ENCODE measurements at regions not wholly inside any gene's neighbourhood (a gene's known extent, or its start where the extent isn't known, plus 50 kb on each side); places are given as distances from the start of the nearest gene placed in this dataset.

- TF ChIP-seq CTCF (IDR thresholded peaks at IDR 0.05; ENCODE audit: insufficient read depth, low read length) (no peak), POLR2AphosphoS5 (IDR thresholded peaks at IDR 0.05; ENCODE audit: low read depth) (no peak), GABPA (IDR thresholded peaks at IDR 0.05; ENCODE audit: low read depth) (no peak), REST (IDR thresholded peaks at IDR 0.05; ENCODE audit: insufficient replicate concordance, low read depth) (no peak)
Observed at GRCh38 chr5:57836331-57836730, 353.7 kb upstream of the ACTBL2 start.
